PFSK-1 (cell line): ENCODE measurements at regions not wholly inside any gene's neighbourhood (a gene's known extent, or its start where the extent isn't known, plus 50 kb on each side); places are given as distances from the start of the nearest gene placed in this dataset.

Experiments used
- FOXP2 ChIP-seq: optimal IDR thresholded peaks from 2 replicates; pipeline ENCODE3; 2011; ENCODE audit warnings: borderline replicate concordance, control low read depth, inconsistent platforms; ENCODE audit not compliant: insufficient read depth; ENCODE audit errors: extremely low read length, extremely low read depth
- POLR2AphosphoS5 ChIP-seq: IDR thresholded peaks from 2 replicates; pipeline ENCODE4 v1.6.1; 2012; ENCODE audit warnings: low read depth, mild to moderate bottlenecking, control low read depth, low read length, moderate library complexity
- REST ChIP-seq, 2 experiments: IDR thresholded peaks; 2 replicates each; pipeline versions ENCODE4 v1.6.1 to v1.8.0; 2011 to 2012; ENCODE audit warnings: low read depth in 2 of 2, low read length in 2 of 2, control low read depth in 1 of 2, inconsistent platforms in 1 of 2, mild to moderate bottlenecking in 1 of 2, moderate library complexity in 1 of 2; ENCODE audit not compliant: insufficient read depth in 1 of 2
- SIN3A ChIP-seq: IDR thresholded peaks from 2 replicates; pipeline ENCODE4 v1.6.1; 2012; ENCODE audit warnings: mild to moderate bottlenecking, low read length, moderate library complexity, borderline replicate concordance; ENCODE audit not compliant: insufficient read depth
- TAF1 ChIP-seq: IDR thresholded peaks from 2 replicates; pipeline ENCODE4 v1.6.1; 2012; ENCODE audit warnings: low read length, control low read depth, borderline replicate concordance; ENCODE audit not compliant: insufficient read depth

GRCh38 chr11:42253156-42253555 lies 793.7 kb upstream of the LRRC4C start:
- TF ChIP-seq TAF1 = no peak
- TF ChIP-seq REST (IDR thresholded peaks at IDR 0.05; ENCODE audit: insufficient read depth in 1 of 2, low read depth in 2 of 2, low read length in 2 of 2) = no peak
- no peak for TF ChIP-seq POLR2AphosphoS5
- TF ChIP-seq SIN3A = no peak
- no peak for TF ChIP-seq FOXP2

GRCh38 chr11:42255906-42256305 lies 796.5 kb upstream of the LRRC4C start:
- TF ChIP-seq TAF1 = no peak
- no peak for TF ChIP-seq POLR2AphosphoS5
- no peak for TF ChIP-seq FOXP2
- TF ChIP-seq REST (IDR thresholded peaks at IDR 0.05; ENCODE audit: insufficient read depth in 1 of 2, low read depth in 2 of 2, low read length in 2 of 2) = no peak
- no peak for TF ChIP-seq SIN3A

- TF ChIP-seq FOXP2 (no peak), POLR2AphosphoS5 (no peak), TAF1 (no peak), REST (IDR thresholded peaks at IDR 0.05; ENCODE audit: insufficient read depth in 1 of 2, low read depth in 2 of 2, low read length in 2 of 2) (no peak), SIN3A (no peak)
Observed at GRCh38 chr11:42257534-42257933, 798.1 kb upstream of the LRRC4C start.

GRCh38 chr11:42265072-42265471 lies 805.6 kb upstream of the LRRC4C start:
- no peak for TF ChIP-seq SIN3A
- TF ChIP-seq FOXP2 = no peak
- no peak for TF ChIP-seq TAF1
- TF ChIP-seq POLR2AphosphoS5 = no peak

GRCh38 chr11:42271306-42271705 lies 811.9 kb upstream of the LRRC4C start:
- TF ChIP-seq SIN3A (no peak), FOXP2 (no peak), POLR2AphosphoS5 (no peak)

- TF ChIP-seq FOXP2 (no peak), REST (IDR thresholded peaks at IDR 0.05; ENCODE audit: insufficient read depth in 1 of 2, low read depth in 2 of 2, low read length in 2 of 2) (no peak), TAF1 (no peak), POLR2AphosphoS5 (no peak), SIN3A (no peak)
Observed at GRCh38 chr11:42273977-42274376, 814.5 kb upstream of the LRRC4C start.
